22Rv1 (cell line): ENCODE measurements at regions not wholly inside any gene's neighbourhood (a gene's known extent, or its start where the extent isn't known, plus 50 kb on each side); places are given as distances from the start of the nearest gene placed in this dataset.
"Not testable (repeated sequence)": the region's sequence is repeated elsewhere in the genome, so short reads cannot be mapped to it uniquely, and the experiment has no call there.

Source experiments
- H3K27ac ChIP-seq: fragments of 450-650 bp; 2 replicates; pipeline ENCODE4 v1.5.1; 2017
- CTCF ChIP-seq: fragments of 450-650 bp; IDR thresholded peaks from 2 replicates; pipeline ENCODE4 v1.5.1; 2017; ENCODE audit warnings: mild to moderate bottlenecking
- ZFX ChIP-seq: fragments of 450-650 bp; IDR thresholded peaks from 2 replicates; pipeline ENCODE4 v1.6.1; 2017; ENCODE audit warnings: antibody characterized with exemption, borderline replicate concordance

GRCh38 chr17:13659051-13659450, 57.3 kb upstream of the HS3ST3A1 start:
- not testable (repeated sequence) for H3K27ac ChIP-seq

- TF ChIP-seq ZFX, result no peak
- no peak overlapping the region for H3K27ac ChIP-seq
Observed at GRCh38 chr17:13665872-13666635, 64.3 kb upstream of the HS3ST3A1 start.

GRCh38 chr17:13671341-13671740, 69.6 kb upstream of the HS3ST3A1 start:
- no peak overlapping the region for H3K27ac ChIP-seq
- no peak for TF ChIP-seq ZFX
- TF ChIP-seq CTCF, result no peak

- H3K27ac ChIP-seq, result no peak overlapping the region
- TF ChIP-seq ZFX (no peak), CTCF (no peak)
Observed at GRCh38 chr17:13671771-13672170, 70.0 kb upstream of the HS3ST3A1 start.

- no peak overlapping the region for H3K27ac ChIP-seq
- TF ChIP-seq CTCF, result no peak
- TF ChIP-seq ZFX, result no peak
Observed at GRCh38 chr17:13678361-13678760, 76.6 kb upstream of the HS3ST3A1 start.

GRCh38 chr17:13678841-13679240, 77.1 kb upstream of the HS3ST3A1 start:
- H3K27ac ChIP-seq, result no peak overlapping the region
- TF ChIP-seq ZFX, result no peak
- no peak for TF ChIP-seq CTCF

GRCh38 chr17:13688716-13689115, 87.0 kb upstream of the HS3ST3A1 start:
- TF ChIP-seq CTCF (no peak), ZFX (no peak)
- H3K27ac ChIP-seq, result no peak overlapping the region

- TF ChIP-seq CTCF (no peak), ZFX (no peak)
Observed at GRCh38 chr17:13690806-13691205, 89.1 kb upstream of the HS3ST3A1 start.

More at GRCh38 chr17:13690806-13691205, 89.1 kb upstream of the HS3ST3A1 start:
- H3K27ac ChIP-seq, result no peak overlapping the region
